GM18873 (cell line): ENCODE measurements at regions not wholly inside any gene's neighbourhood (a gene's known extent, or its start where the extent isn't known, plus 50 kb on each side); places are given as distances from the start of the nearest gene placed in this dataset.
"Not testable (repeated sequence)": the region's sequence is repeated elsewhere in the genome, so short reads cannot be mapped to it uniquely, and the experiment has no call there.

Experiments used
- ATAC-seq: cut with Tn5 transposase; IDR thresholded peaks from one replicate; pipeline ENCODE4 v1.9.1; 2021; ENCODE audit warnings: mild to moderate bottlenecking, moderate library complexity, moderate number of reproducible peaks; ENCODE audit not compliant: unreplicated experiment, low FRiP score

DNA sequence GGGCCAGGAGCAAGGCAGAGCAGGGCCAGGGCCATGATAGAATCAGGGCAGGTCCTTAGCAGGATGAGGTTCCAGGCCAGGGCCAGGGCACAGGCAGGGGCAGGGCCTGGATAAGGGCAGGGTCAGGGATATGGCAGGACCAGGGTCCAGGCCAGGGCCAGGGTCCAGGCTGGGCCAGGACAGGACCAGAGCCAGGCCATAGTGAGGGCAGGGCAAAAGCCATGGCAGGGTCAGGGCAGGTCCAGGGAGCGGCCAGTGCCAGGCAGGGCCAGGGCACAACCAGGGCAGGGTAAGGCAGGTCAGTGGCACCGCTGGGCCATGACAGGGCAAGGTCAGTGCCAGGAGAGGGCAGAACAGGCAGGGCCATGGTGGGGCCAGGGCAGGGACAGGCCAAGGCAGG lies 152.2 kb downstream of the LIPI start:
- no peak for ATAC-seq

DNA sequence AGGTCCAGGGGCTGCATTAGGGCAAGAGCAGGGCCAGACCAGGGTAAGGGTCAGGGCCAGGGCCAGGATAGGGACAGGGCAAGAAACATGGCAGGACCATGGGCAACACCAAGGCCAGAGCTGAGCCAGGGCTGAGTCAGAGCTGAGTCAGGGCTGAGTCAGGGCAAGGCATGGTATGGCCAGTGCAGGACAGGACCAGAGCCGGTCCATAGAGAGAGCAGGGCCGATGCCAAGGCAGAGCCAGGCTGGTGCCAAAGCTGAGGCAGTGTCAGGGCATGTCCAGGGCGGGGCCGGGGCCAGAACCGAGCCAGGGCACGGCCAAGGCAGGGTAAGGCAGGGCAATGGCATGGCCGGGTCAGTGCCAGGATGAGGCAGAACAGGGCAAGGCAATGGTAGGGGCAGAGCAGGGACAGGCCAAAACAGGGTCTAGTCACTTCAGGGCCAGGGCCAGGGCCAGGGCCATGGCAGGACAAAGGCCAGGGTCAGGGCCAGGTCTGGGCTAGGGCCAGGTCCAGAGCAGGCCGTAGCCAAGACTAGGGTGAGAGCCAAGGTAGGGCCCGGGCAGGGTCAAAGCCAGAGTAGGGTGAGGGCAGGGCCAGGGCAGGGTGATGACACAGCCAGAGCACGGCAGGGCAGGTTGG lies 152.8 kb downstream of the LIPI start:
- not testable (repeated sequence) for ATAC-seq

DNA sequence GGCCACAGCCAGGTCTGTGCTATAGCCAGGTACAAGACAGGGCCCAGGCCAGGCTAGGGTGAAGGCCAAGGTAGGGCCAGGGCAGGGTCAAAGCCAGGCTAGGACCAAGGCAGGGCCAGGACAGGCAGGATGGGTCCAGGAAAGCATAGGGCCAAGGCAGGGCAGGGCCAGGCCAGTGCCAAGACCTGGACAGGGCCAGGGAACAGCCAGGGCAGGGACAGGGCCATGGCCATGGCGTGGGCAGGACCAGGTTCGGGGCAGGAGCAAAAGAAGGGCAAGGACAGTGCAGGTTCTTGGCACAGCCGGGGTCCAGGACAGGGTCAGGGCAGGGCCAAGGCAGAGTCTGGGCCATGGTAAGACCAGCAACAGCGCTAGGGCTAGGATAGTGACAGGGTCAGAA lies 153.4 kb downstream of the LIPI start:
- ATAC-seq: no peak

DNA sequence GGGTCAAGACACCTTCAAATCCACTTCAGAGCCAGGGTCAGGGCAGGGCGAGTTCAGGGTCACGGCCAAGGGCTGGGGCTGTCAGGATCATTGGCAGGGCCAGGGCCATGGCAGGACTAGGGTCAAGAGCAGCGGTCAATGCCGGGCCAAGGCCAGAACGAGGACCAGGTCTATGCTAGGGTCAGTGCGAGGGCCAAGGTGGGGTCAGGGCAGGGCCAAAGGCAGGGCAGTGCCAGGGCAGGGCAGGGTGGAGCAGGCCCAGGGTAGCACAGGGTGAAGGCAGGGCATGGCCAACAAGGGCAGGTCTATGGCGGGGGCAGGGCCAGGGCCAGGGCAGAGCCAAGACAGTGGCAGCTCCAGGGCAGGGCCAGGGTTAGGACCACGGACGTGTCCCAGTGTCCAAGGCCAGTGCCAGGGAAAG lies 154.0 kb downstream of the LIPI start:
- ATAC-seq: no peak

DNA sequence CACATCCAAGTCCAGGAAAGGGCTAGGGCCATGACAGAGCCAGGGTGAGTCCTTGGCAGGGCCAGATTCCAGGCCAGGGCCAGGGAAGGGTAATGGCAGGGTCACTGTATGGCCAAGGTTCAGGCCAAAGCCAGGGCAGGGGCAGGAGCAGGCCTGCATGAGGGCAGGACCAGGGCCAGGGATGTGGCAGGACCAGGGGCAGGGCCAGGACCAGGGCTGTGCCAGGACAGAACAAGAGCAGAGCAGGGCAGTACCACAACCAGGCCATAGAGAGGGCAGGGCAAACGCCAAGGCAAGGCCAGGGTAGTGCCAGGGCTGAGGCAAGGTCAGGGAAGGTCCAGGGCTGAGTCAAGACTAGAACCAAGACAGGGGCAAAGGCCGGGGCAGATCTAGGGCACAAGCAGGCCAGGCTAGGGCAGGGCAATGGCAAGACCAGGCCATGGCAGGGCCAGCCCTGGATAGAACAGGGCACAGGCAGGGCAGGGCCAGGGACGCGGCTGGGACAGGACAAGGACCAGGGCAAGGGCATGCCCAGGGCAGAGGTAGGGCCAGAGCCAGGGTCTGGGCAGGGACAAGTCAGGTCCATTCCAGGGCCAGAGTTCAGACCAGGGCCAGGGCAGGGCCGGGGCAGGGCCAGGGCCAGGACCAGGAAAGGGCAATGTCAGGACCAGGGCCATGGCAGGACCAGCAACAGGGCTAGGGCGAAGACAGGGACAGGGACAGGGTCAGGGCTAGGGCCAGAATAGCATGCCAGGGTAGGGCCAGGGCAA lies 154.8 kb downstream of the LIPI start:
- not testable (repeated sequence) for ATAC-seq

DNA sequence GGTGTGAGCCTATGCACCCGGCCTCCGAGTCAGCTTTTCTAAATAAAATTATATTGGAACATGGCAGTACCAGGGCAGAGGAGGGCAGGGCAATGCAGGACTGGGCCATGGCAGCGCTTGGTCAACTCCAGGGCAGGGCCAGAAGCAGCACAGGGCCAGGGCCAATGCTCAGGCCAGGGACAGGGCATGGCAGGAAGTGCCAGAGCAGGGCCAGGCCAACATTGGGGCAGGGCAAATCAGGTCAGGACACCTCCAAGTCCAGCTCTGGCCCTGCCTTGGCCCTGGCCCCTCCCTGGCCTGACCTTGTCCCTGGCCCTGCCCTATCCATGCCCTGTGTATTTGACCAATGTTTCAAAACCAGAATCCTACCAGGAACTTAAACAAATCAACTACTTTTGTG lies 156.1 kb downstream of the LIPI start:
- ATAC-seq: no peak

DNA sequence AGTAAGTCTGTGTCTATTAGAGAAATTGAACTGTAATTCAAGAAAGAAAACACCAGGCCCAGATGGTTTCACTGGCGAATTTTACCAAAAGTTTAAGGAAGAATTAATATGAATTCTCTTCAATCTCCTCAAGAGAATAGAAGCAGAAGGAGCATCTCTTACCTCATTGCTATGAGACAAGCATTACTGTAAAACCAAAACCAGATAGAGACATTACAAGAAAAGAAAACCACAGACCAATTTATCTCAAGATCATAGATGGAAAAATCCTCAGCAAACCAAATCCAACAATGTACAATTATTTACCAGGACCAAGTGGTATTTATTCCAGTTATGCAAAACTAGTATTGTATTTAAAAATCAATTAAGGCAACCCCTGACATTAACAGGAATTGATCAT lies 160.6 kb downstream of the LIPI start:
- ATAC-seq: no peak

DNA sequence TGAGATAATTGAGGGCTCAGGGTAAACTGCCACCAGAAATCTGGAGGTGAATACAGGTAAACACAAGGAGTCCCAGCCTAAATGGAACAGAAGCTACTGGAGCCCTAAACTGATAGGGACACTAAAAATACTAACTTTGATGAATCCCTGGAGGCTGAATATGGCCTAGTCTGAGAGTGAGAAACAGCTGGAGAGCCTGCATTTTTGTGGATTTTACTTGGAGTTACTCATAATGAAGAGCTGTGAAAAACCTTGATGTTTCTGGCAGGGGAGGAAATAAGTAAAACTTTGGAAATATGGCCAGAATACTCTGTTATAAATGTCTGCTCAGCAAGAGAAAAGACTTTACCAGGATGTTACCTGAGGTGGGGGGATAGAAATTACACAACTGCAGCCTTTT lies 164.4 kb downstream of the LIPI start:
- no peak for ATAC-seq

DNA sequence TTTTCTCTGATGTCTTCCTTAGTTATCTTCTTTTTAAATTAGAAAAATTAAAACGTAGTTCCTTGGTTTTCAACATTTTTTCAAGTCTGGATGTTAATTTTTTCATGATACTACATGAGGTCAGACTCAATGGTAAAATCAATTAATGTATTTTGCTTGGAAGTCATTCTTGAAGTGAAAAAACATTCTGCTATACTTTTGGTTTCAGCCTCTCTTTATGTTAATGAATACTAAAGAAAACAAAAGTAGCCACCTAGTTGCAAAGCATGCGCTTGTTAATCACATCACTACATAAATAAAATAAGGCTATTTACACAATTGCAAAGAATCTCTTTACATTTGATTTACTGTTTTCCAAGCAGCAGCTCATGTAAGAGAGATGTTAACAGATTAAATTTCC lies 170.4 kb downstream of the LIPI start:
- no peak for ATAC-seq

DNA sequence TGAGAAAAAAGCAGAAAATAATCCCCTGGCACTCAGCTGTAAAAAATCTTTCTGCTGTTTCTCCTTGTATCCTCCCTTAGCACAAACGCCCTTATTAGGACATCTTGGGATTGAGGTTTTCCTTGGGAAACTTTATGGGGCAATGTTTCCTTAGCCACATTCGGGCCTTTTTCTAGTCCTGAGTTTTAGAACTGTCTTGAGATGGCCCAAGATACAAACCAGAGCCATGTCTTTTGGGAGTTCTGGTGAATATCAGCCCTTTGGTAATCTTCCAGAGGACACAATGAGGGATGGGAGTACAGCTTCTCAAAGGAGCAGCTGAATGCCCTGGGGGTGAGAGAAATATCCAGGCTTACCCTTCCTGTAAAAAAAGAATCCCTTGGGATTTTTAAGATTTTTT lies 182.1 kb downstream of the LIPI start:
- ATAC-seq: not testable (repeated sequence)

DNA sequence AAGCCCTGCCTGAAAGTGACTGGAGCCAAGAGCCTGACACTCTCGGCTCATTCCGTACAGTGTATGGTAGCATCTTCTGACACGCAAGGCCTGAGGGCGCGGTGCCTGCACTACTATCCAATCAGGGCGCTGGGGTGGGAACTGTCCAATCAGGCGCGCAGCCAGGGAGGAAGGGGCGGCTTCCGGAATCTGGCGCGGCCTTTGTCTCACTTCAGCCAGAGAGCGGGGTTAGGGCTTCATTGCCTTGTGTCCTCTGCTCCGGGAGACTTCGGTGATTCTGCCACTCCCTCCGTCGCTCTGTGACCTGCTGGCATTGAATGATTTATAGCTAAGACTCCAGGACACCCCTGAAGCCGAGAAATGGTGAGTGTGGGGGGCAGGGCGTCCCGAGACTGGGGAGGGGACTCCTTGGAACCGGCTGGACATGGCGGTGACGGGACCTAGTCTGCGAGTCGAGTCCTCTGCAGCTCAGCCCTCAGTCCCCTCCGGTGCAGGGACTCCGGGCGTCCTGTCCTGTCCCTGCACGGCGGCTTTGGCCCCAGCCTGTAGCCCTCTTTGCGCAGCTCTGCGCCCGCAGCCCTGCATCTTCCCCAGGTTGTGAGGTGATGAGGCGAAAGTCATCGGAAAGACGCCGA lies 183.4 kb downstream of the LIPI start:
- peak; percentile 100 for ATAC-seq

DNA sequence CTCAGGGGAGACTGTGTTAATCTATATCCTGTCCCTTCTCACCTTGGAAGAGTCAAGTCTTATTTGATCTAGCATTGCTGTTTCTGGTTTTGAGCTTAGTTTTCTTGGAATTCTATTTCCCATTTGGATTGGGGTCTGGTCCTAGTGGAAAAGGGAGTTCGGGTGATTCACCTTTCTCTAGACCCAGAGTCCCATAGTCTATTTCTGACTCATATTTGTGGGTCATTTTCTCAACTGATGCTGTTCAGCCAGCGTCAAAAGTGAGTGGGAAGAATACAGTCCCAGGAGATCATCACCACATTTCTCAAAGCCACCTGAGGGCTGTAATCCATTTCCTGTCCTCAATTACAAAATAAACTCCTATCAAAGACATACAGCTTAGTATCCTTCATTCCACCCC lies 190.6 kb downstream of the LIPI start:
- not testable (repeated sequence) for ATAC-seq

DNA sequence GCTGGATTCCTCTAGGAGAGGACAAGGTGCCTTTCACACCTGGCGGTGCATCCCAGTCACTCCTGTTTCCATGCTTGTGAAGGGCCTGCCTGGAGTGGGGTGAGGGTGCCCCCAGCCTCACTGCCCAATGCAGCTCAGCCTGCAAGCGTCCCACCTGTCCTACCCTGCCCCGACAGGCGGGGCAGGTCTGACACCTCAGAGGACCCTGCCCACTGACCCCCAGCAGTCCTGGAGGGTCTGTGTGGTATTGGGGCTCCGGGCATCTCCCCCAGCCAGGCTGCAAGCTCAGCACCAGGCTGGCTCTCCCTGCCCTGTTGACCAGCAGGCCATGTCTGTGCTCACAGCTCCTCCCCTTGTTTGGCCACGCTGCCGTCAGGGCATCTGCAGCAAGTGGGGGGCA lies 194.9 kb downstream of the LIPI start:
- ATAC-seq: not testable (repeated sequence)

DNA sequence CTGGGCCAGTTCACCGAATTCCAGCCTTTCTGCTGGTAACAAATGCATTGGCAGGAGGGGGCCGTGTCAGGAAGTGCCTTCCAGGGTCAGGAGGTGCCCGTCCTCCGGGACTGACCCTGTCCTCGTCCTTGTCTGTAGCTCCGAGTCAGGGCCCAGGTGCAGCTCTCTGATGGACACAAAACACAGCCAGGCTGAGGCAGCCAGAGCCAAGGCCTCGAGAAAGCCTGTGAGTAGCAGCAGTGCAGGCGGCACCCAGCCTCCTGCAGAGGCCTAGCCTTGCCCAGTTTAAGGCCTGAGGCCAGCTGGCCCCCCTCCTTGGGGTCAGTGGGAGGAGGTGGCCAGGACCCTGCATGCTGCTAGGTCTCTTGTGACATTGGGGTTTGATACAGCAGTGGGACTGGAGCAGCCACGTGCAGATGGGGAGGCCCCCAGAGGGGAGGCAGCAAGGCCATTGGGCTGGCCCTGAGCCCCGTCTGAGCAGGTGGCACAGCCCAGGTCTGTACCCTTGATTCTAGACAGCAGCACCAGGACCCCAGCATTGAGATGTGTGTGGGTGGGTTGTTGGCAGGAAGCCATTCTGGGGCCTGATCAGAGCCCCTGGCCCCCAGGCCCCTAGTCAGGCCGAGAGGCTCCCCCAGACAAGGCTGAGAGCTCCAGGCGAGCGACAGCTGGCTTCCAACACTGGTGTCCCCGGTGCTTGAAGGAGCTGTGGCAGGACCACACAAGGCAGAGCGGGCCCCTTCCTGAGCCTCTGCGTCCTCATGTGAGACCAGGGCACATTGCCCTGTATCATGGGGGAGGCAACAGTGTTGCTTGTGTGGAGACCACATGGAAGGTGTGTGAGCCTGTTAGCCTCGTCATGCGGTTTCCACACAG lies 196.9 kb downstream of the LIPI start:
- ATAC-seq: not testable (repeated sequence)

DNA sequence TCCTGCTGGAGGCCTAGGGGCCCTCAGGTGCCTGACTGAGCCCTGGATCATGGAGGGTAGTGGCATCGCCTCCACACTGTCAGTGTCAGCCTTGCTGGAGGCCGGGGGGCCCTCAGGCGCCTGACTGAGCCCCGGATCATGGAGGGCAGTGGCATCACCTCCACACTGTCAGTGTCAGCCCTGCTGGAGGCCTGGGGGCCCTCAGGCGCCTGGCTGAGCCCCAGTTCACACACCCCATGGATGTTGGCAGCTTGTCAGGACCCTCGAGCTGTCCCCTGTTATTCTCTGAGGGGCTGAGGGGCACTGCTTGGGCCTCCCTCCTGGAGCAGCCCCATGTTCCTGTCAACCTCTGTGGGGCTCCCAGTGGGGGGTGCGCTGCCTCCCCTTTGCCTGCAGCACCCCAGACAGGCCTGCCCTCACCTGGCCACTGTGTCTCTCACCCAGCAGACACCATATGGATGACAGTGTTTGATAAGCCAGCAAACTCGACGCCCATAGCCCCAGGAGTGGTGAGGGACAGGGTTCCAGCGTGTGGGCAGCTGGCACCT lies 197.6 kb downstream of the LIPI start:
- ATAC-seq: no peak

DNA sequence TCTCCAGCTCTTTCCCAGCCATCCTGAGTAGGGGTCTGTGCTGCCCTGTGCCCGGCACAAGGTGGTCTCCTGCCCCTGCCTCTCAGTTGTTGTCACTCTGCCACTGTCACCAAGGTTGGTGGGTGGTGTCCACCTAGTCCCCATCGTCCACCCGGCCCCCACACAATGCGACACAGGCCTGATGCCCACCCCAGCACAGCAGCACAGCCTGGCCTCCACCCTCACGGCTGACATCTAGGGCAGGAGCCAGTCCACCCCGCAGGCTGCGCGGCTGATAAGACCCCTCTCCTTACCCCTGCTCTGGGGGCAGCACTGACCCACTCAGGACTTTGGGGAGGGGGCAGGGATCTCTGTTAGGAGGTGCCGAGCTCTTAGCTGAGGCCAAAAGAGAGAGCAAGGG lies 198.3 kb downstream of the LIPI start:
- ATAC-seq: no peak

DNA sequence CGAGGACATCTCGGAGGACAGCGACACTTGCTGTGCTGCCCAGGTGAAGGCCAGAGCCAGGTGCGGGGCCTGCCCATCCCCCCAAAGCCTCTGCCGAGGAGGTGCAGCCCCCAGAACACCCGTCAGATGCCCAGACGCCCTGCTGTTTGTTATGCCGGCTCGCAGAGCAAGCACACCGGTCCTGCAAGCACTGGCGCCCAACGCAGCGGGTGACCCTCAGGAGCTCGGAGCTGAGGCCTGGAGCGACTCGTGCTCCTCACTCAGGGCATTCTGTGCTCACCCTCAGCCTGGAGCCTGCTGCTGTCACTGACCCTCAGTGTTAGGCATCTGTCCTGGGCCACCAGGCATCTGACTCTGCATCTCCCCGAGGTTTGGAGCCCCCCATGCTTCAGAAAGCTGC lies 199.0 kb downstream of the LIPI start:
- ATAC-seq: not testable (repeated sequence)

DNA sequence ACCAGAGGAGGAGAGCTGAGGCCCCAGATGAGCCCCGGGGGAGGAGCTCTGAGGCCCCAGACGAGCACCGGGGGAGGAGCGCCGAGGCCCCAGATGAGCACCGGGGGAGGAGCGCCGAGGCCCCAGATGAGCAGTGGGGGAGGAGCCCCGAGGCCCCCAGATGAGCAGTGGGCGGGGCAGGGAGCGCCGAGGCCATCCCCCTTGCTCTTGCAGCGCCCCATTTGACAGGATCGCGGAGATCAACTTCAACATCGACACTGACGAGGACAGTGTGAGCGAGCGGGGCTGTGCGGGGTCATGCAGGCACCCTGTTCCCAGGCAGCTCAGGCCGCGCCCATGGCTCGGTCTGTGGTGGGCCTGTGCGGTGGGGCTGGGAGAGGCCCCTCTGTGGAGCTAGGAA lies 199.6 kb downstream of the LIPI start:
- not testable (repeated sequence) for ATAC-seq

DNA sequence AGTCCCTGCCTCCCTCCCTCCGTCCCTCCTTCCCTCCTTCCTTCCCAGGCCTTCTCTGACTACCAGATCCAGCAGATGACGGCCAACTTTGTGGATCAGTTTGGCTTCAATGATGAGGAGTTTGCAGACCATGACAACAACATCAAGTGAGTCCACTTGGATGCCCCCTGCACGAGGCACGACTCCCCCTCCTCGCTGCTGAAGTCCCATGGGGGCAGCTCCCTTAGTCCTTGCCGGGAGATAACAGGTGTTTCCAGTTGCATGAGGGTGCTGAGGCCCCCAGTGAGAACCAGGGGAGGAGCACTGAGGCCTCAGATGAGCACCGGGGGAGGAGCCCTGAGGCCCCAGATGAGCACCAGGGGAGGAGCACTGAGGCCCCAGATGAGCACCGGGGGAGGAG lies 200.0 kb downstream of the LIPI start:
- ATAC-seq: no peak

DNA sequence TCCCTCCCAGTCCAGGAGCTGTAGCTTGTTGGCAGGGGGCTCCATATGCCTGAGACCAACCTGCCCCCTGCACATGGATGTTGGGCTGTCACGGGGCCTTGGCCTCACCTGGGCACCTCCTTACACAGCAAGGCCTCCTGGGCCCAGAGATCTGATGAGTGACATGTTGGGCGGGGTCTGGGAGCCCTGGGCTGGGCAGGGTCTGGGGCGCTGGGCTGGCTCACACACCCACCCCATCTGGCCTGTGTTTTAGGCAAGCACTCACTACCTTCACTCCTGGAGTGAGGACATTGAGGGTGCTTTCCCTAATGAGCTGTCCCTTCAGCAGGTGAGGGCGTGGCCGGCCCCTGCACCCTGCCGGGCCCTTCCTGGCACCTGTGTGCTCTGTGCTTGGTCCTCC lies 200.8 kb downstream of the LIPI start:
- ATAC-seq: not testable (repeated sequence)
